HL-60 (cell line): ENCODE measurements at regions not wholly inside any gene's neighbourhood (a gene's known extent, or its start where the extent isn't known, plus 50 kb on each side); places are given as distances from the start of the nearest gene placed in this dataset.

Source experiments
- DNase-seq, 2 experiments: peaks; one replicate each; pipeline ENCODE4 v3.0.0-alpha.2; 2010 to 2020; ENCODE audit warnings: low read depth in 1 of 2, low spot score in 1 of 2
- H3K27ac ChIP-seq: fragments of 250-450 bp; sonication (Bioruptor Pico); replicated peaks from 2 replicates; pipeline ENCODE4 v1.5.1; 2020; ENCODE audit warnings: mild to moderate bottlenecking, moderate library complexity
- H3K27me3 ChIP-seq: fragments of 250-450 bp; sonication (Bioruptor Pico); 2 replicates; pipeline ENCODE4 v1.5.1; 2021; ENCODE audit warnings: mild to moderate bottlenecking, moderate library complexity; ENCODE audit not compliant: insufficient read depth, poor library complexity, severe bottlenecking
- H3K4me3 ChIP-seq: replicated peaks from 2 replicates; pipeline ENCODE4 v1.5.1; 2011; ENCODE audit warnings: mild to moderate bottlenecking, control low read depth, low read length; ENCODE audit not compliant: insufficient read depth
- GABPA ChIP-seq: IDR thresholded peaks from 2 replicates; pipeline ENCODE4 v1.6.1; 2012; ENCODE audit warnings: low read depth
- POLR2AphosphoS5 ChIP-seq: IDR thresholded peaks from 2 replicates; pipeline ENCODE4 v1.6.1; 2012; ENCODE audit warnings: low read depth
- REST ChIP-seq: IDR thresholded peaks from 2 replicates; pipeline ENCODE4 v1.6.1; 2012; ENCODE audit warnings: low read depth; ENCODE audit not compliant: insufficient replicate concordance
- SPI1 ChIP-seq: IDR thresholded peaks from 2 replicates; pipeline ENCODE4 v1.6.1; 2012; ENCODE audit warnings: low read depth, mild to moderate bottlenecking, borderline replicate concordance
- TF ChIP-seq, protein P1 (sequence below): IDR thresholded peaks from one replicate; pipeline ENCODE4 v1.5.1; 2011; ENCODE audit warnings: low read length, control low read depth, inconsistent platforms; ENCODE audit not compliant: insufficient read depth

- Histone ChIP-seq H3K4me3 (no peak overlapping the region), H3K27me3 (peaks cover 2% of the 10 kb centered on the region), H3K27ac (no peak overlapping the region)
- DNase-seq, result no peak
- TF ChIP-seq POLR2AphosphoS5, result no peak
- TF ChIP-seq, protein P1, sequence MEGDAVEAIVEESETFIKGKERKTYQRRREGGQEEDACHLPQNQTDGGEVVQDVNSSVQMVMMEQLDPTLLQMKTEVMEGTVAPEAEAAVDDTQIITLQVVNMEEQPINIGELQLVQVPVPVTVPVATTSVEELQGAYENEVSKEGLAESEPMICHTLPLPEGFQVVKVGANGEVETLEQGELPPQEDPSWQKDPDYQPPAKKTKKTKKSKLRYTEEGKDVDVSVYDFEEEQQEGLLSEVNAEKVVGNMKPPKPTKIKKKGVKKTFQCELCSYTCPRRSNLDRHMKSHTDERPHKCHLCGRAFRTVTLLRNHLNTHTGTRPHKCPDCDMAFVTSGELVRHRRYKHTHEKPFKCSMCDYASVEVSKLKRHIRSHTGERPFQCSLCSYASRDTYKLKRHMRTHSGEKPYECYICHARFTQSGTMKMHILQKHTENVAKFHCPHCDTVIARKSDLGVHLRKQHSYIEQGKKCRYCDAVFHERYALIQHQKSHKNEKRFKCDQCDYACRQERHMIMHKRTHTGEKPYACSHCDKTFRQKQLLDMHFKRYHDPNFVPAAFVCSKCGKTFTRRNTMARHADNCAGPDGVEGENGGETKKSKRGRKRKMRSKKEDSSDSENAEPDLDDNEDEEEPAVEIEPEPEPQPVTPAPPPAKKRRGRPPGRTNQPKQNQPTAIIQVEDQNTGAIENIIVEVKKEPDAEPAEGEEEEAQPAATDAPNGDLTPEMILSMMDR, result no peak
- TF ChIP-seq SPI1, result no peak
- TF ChIP-seq GABPA, result no peak
These were observed 970.0 kb upstream of the SLC35B3 start for GRCh38 chr6:9405369-9405768.

DNA sequence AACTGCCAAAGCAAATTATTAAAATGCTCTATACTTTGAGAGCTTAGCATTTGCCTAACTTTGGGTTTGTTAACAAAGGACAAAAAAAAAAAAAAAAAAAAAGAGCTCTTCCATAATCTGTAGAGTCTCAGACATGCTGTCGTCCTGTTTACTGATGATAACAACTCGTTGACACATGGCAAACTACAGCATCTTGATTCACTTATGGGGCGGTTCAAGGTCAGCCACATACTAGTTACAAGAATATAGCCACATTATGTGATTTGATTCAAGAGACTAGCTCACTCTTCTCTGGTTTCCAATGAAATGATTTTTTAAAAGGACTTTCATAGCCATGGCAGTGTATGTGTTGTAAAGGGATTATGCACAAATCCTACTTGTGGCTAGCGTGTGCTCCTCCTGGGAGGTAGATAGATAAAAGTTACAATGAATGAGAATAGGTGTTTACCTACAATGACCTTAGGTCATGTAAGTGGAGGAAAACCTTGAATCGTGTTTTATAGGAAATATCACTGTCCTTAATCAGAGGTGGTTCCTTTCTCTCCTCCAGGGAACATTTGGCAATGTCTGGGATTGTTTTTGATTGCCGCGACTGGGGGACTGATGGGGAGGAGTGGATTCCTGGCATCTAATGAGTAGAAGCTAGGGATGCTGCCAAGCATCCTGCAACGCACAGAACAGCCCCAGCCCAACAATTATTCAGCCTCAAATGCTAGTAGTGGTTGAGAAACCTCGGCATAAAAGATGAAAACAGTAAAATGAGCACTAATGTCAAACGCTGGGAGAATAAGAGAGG, 969.2 kb upstream of the SLC35B3 start:
- Histone ChIP-seq H3K27me3 (peaks cover 3% of the 10 kb centered on the region), H3K4me3 (no peak overlapping the region), H3K27ac (no peak overlapping the region)
- DNase-seq, result no peak
- TF ChIP-seq POLR2AphosphoS5, result no peak
- TF ChIP-seq, protein P1, result no peak
- no peak for TF ChIP-seq SPI1
- no peak for TF ChIP-seq GABPA
- TF ChIP-seq REST, result no peak

DNA sequence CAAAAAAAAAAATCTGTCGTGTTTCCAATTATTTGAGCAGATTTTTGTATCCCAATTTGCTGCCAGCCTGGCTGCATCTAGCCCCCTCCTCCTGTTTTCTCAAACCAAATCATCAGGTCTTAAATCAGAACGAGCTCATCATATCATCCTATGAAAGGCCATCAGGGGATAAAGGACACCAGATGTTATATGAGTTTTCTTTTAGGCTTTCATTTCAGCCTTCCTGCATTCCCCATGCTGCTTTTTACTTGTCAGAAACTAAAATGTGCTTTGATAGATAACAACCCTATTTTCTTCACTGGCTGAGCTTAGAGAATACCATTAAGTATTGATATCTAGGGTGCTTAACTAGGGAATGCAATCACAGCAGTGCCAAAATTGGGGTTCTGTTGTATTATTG, 968.4 kb upstream of the SLC35B3 start:
- Histone ChIP-seq H3K27ac (no peak overlapping the region), H3K27me3 (peaks cover 6% of the 10 kb centered on the region), H3K4me3 (no peak overlapping the region)
- TF ChIP-seq, protein P1, result no peak
- TF ChIP-seq POLR2AphosphoS5, result no peak
- TF ChIP-seq REST, result no peak
- no peak for TF ChIP-seq GABPA
- no peak for TF ChIP-seq SPI1
- DNase-seq, result no peak
